IMR-90 (cell line): ENCODE measurements at regions not wholly inside any gene's neighbourhood (a gene's known extent, or its start where the extent isn't known, plus 50 kb on each side); places are given as distances from the start of the nearest gene placed in this dataset.
A peak's percentile ranks its signal among the peaks of the same experiment; 100 is the strongest.

Experiments used
- ATAC-seq: fragments of 200-7000 bp; cut with Tn5 transposase; 2 replicates; pipeline ENCODE4 v1.9.1; 2020; ENCODE audit warnings: low read depth, mild to moderate bottlenecking, moderate library complexity
- BruUV-seq: library from RNA; stranded (reverse); fragments of 400-500 nt; replicated peaks from 2 replicates; lab custom pipeline; 2021; lab: Mats Ljungman, UMichigan
- CTCF ChIA-PET: fragments of 300-600 bp; formaldehyde crosslinking; extraction: SDS; loops from one replicate; lab custom pipeline; 2021; ENCODE audit warnings: antibody characterized with exemption; lab: Yijun Ruan, JAX
- POLR2A ChIA-PET: fragments of 300-600 bp; sonication (Branson Sonifier 250); formaldehyde crosslinking; loops from one replicate; lab custom pipeline; 2022; ENCODE audit warnings: antibody characterized with exemption; ENCODE audit not compliant: unreplicated experiment; lab: Charles Lee
- DNase-seq: peaks from one replicate; pipeline ENCODE4 v3.0.0; 2013
- H2AFZ ChIP-seq: replicated peaks from 2 replicates; pipeline ENCODE3; 2013; ENCODE audit warnings: low read length, mild to moderate bottlenecking; ENCODE audit not compliant: poor library complexity
- H2AK5ac ChIP-seq: 2 replicates; pipeline ENCODE4 v1.6.1; 2013; ENCODE audit warnings: low read depth, low read length, inconsistent platforms
- H2AK9ac ChIP-seq: replicated peaks from 2 replicates; pipeline ENCODE3; 2013; ENCODE audit warnings: mild to moderate bottlenecking, low read depth, low read length, moderate library complexity; ENCODE audit not compliant: poor library complexity
- H2BK120ac ChIP-seq: 2 replicates; pipeline ENCODE4 v1.6.1; 2013; ENCODE audit warnings: low read depth, low read length, inconsistent platforms
- H2BK15ac ChIP-seq: 3 replicates; pipeline ENCODE4 v1.6.1; 2013; ENCODE audit warnings: low read depth, low read length, inconsistent platforms
- H2BK20ac ChIP-seq: 2 replicates; pipeline ENCODE4 v1.6.1; 2013; ENCODE audit warnings: low read depth, mild to moderate bottlenecking, inconsistent platforms, low read length, moderate library complexity
- H2BK5ac ChIP-seq: 2 replicates; pipeline ENCODE4 v1.6.1; 2013; ENCODE audit warnings: mild to moderate bottlenecking, low read depth, low read length, inconsistent platforms; ENCODE audit not compliant: poor library complexity, severe bottlenecking
- H3K14ac ChIP-seq: replicated peaks from 2 replicates; pipeline ENCODE4 v1.6.1; 2013; ENCODE audit warnings: low read depth, low read length, inconsistent platforms
- H3K18ac ChIP-seq: 2 replicates; pipeline ENCODE4 v1.6.1; 2013; ENCODE audit warnings: low read depth, low read length, control low read depth
- H3K23ac ChIP-seq: 2 replicates; pipeline ENCODE4 v1.6.1; 2013; ENCODE audit warnings: low read depth, low read length, inconsistent platforms
- H3K27ac ChIP-seq: 2 replicates; pipeline ENCODE4 v1.5.1; 2013; ENCODE audit warnings: mild to moderate bottlenecking, control low read depth, low read length; ENCODE audit not compliant: insufficient read depth
- H3K27me3 ChIP-seq: 2 replicates; pipeline ENCODE4 v1.6.1; 2013; ENCODE audit warnings: low read length; ENCODE audit not compliant: control insufficient read depth, insufficient read depth
- H3K36me3 ChIP-seq: 2 replicates; pipeline ENCODE4 v1.6.1; 2013; ENCODE audit warnings: low read length, mixed read lengths; ENCODE audit not compliant: control insufficient read depth, insufficient read depth
- H3K4ac ChIP-seq: 2 replicates; pipeline ENCODE4 v1.6.1; 2013; ENCODE audit warnings: low read depth, low read length, inconsistent platforms
- H3K4me1 ChIP-seq: 2 replicates; pipeline ENCODE4 v1.6.1; 2013; ENCODE audit warnings: low read length, mixed read lengths; ENCODE audit not compliant: control insufficient read depth, insufficient read depth
- H3K4me2 ChIP-seq: 2 replicates; pipeline ENCODE4 v1.6.1; 2013; ENCODE audit warnings: low read depth, mild to moderate bottlenecking, control low read depth, low read length, moderate library complexity
- H3K4me3 ChIP-seq: 2 replicates; pipeline ENCODE4 v1.5.1; 2013; ENCODE audit warnings: low read depth, mild to moderate bottlenecking, control low read depth, low read length, moderate library complexity; ENCODE audit not compliant: insufficient read depth
- H3K56ac ChIP-seq: 2 replicates; pipeline ENCODE4 v1.6.1; 2013; ENCODE audit warnings: low read length, inconsistent platforms; ENCODE audit not compliant: insufficient read depth; ENCODE audit errors: extremely low read depth
- H3K79me1 ChIP-seq, 2 experiments: 2 replicates each; pipeline ENCODE4 v1.6.1; 2013; ENCODE audit warnings: low read length in 2 of 2, inconsistent platforms in 1 of 2, low read depth in 1 of 2
- H3K9ac ChIP-seq: 2 replicates; pipeline ENCODE4 v1.6.1; 2013; ENCODE audit warnings: low read depth, low read length, control low read depth
- H3K9me1 ChIP-seq: 2 replicates; pipeline ENCODE4 v1.6.1; 2013; ENCODE audit warnings: low read length, inconsistent platforms; ENCODE audit not compliant: insufficient read depth
- H3K9me3 ChIP-seq: 2 replicates; pipeline ENCODE4 v1.6.1; 2013; ENCODE audit warnings: low read length; ENCODE audit not compliant: control insufficient read depth, insufficient read depth
- H4K20me1 ChIP-seq: 2 replicates; pipeline ENCODE4 v1.6.1; 2013; ENCODE audit warnings: low read length, inconsistent platforms; ENCODE audit not compliant: insufficient read depth
- H4K5ac ChIP-seq: 2 replicates; pipeline ENCODE4 v1.6.1; 2013; ENCODE audit warnings: mild to moderate bottlenecking, low read depth, low read length, control low read depth
- H4K8ac ChIP-seq, 2 experiments: 2 replicates each; pipeline ENCODE4 v1.6.1; 2013; ENCODE audit warnings: low read depth in 2 of 2, low read length in 2 of 2, control low read depth in 1 of 2, inconsistent platforms in 1 of 2
- H4K91ac ChIP-seq: 2 replicates; pipeline ENCODE4 v1.6.1; 2013; ENCODE audit warnings: low read depth, low read length, inconsistent platforms; ENCODE audit not compliant: insufficient read depth
- CEBPB ChIP-seq: IDR thresholded peaks from 2 replicates; pipeline ENCODE4 v1.6.1; 2012; ENCODE audit warnings: low read depth, low read length, improper control_type of control experiment
- USF2 ChIP-seq: fragments of 150-350 bp; IDR thresholded peaks from 2 replicates; pipeline ENCODE4 v1.6.1; 2017; ENCODE audit warnings: mild to moderate bottlenecking, antibody characterized with exemption, low read length, low read depth
- WGBS, 2 experiments: methylation state at CpG; one replicate each; pipeline versions ENCODE4 v1.1.5 to v1.1.7; 2013; ENCODE audit warnings: missing lambda C conversion rate in 2 of 2; ENCODE audit not compliant: insufficient read length in 1 of 2; ENCODE audit errors: extremely low coverage in 2 of 2; 5-methylcytosine and 5-hydroxymethylcytosine counted together
- dilution Hi-C: fragments of 300-500 bp; cut with HindIII; formaldehyde crosslinking; loops from one replicate; pipeline ENCODE4 v1.14.3; 2018; ENCODE audit warnings: low sequenced_read_pairs; ENCODE audit not compliant: unreplicated experiment
- in situ Hi-C: fragments of 300-500 bp; cut with MboI; formaldehyde crosslinking; loops from 3 replicates; pipeline ENCODE4 v1.14.3; 2019; ENCODE audit warnings: low sequenced_read_pairs, inconsistent platforms, mixed read lengths
- intact Hi-C: fragments of 100-400 bp; cut with micrococcal nuclease; formaldehyde crosslinking; loops from 2 replicates; pipeline ENCODE4 v1.10.0; 2022

- Histone ChIP-seq H3K9ac (no peak overlapping the region), H3K9me1 (no peaks in the 10 kb centered on the region), H3K79me1 (no peaks in the 10 kb centered on the region), H3K4ac (no peak overlapping the region), H3K56ac (no peak overlapping the region), H3K27ac (peak overlapping the region; percentile 25; the same call in 1 of the 2 replicates), H3K14ac (no peak overlapping the region), H3K18ac (no peak overlapping the region; the same call in 1 of the 2 replicates), H3K23ac (no peak overlapping the region), H2AK9ac (no peak overlapping the region), H3K9me3 (no peaks in the 10 kb centered on the region), H2BK20ac (no peak overlapping the region), H3K36me3 (no peaks in the 10 kb centered on the region), H4K8ac (no peak overlapping the region), H3K27me3 (no peaks in the 10 kb centered on the region), H2AFZ (no peak overlapping the region), H4K20me1 (no peaks in the 10 kb centered on the region), H2AK5ac (no peak overlapping the region), H3K4me1 (peaks cover 2% of the 10 kb centered on the region; the same call in 1 of the 2 replicates), H3K4me3 (no peak overlapping the region), H4K91ac (no peak overlapping the region), H4K5ac (no peak overlapping the region; the same call in 1 of the 2 replicates), H2BK120ac (no peak overlapping the region), H2BK15ac (no peak overlapping the region), H2BK5ac (no peak overlapping the region), H3K4me2 (no peak overlapping the region)
- TF ChIP-seq USF2, result no peak
- TF ChIP-seq CEBPB, result no peak
- DNase-seq (no peak), ATAC-seq (peak; percentile 49)
- dilution Hi-C loops (no loop called here), intact Hi-C loops (no loop called here), in situ Hi-C loops (no loop called here)
- ChIA-PET CTCF (interaction anchor here (1.0 to 1.5 kb wide), 3 partner anchors 10 to 73 kb away, joined by 3 read pairs; no protein-coding TSS in a partner anchor), POLR2A (no interaction called here)
- 80% methylated on average over 2 of the region's 4 CpGs; no CpG with 5 or more reads in 1 of the 2 experiments for WGBS, 2 experiments
- BruUV-seq, result no TSS peak
Measured at GRCh38 chr10:84075226-84076046, 63.9 kb upstream of the GHITM start.
